ENCODE measurements at regions not wholly inside any gene's neighbourhood (a gene's known extent, or its start where the extent isn't known, plus 50 kb on each side); places are given as distances from the start of the nearest gene placed in this dataset.

DNA sequence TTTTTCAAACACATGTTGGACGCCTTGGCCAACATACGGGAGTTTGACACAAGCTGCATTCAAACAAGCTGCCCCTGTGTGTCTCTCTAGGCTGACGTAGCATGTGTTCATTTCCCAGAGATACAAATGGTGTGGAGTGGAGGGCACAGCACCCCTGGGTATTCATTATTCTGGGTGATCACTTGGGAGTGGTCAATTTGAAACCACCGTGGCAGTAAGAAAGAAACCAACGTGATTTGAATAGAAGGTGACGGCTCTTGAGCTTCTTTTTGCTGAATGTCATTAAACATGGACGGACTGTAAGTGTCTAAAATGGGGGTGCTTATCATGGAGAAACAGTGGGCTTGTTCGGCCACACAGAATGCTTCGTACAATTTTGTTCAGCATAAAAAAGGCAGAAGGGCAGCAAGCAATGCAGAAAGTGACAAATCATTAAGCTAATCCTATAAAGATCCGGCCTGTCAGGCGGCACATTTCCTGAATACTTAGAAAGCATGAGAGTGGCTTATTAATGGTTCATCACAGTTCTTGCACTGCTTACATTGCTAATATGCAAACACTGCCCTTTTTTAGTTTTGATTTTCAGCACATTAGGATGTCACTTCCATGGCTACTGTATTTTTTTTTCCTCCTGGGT lies 1261.9 kb upstream of the CITED2 start:
- DNase-seq: no peak

GRCh38 chr6:140627002-140627401 lies 1252.6 kb upstream of the CITED2 start:
- no peak for DNase-seq

GRCh38 chr6:140623498-140623897 lies 1249.0 kb upstream of the CITED2 start:
- DNase-seq: no peak

DNA sequence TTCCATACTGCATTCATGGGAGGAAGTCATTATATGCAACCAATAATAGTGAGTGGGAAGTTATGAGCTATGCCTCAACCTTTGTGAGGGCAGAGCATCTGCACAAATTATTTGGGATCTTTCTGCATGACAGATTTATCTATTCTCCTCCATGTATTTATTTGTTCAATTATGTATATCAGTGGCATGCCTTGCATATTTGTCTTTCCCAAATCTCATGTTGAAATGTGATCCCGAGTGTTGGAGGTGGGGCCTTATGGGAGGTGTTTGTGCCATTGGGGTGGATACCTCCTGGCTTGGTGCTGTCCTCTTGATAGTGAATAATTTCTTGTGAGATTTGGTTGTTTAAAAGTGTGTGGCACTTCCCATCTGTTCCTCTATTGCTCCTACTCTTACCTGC lies 1246.0 kb upstream of the CITED2 start:
- DNase-seq: no peak

DNA sequence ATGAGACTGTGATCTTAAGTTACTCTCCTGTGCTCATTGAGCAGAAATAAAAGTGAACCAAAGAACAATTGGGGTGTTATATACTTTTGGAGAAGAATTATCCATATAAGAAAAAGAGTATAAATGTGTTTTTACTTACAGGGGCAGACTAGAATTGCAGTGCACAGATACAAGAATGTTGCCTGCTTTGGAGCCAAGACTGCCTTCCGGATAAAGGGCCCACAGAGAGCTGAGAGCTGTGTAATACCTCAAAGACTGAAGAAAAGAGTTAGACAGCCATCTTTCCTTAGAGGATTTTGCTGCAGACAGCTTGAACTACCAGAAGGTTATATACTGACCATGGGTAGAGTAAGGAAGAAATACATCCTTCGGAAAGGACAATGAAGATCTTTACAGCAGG lies 1235.5 kb upstream of the CITED2 start:
- DNase-seq: peak; percentile 24

DNA sequence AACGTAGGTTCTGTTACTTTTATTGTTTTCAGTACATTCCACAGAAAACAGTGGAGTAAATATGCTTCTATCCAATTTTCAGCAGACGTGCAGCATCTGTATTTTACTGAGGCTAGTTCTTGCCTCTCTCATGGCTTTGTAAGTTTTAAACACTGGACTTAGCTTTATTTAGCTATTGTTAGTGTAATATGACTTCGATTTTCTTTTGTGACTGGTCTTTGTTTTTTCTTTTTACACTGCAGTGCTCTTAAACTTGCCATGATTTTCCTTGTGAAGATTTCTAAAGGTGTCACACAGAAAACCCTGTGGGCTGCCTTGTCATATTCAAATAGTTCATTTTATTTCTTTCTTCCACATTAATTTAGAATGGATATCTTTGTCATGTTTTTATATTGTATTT lies 1234.9 kb upstream of the CITED2 start:
- DNase-seq: no peak

- no peak for DNase-seq
These were observed 1230.3 kb upstream of the CITED2 start for GRCh38 chr6:140604786-140605185.

- no peak for DNase-seq
These were observed 1228.2 kb upstream of the CITED2 start for GRCh38 chr6:140602431-140603248.

GRCh38 chr6:140601021-140601808 lies 1226.8 kb upstream of the CITED2 start:
- no peak for DNase-seq

GRCh38 chr6:140599916-140600315 lies 1225.5 kb upstream of the CITED2 start:
- no peak for DNase-seq

DNA sequence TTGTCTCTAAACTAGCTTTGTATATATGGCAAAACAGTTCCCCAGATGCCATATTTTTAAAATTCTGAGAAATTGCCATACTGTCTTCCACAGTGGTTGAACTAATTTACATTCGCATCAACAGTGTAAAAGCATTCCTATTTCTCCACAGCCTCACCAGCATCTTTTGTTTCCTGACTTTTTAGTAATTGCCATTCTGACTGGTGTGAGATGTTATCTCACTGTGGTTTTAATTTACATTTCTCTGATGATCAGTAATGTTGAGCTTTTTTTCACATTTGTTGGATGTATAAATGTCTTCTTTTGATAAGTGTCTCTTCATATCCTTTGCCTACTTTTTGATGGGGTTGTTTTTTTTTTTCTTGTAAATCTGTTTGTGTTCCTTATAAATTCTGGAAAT lies 1222.7 kb upstream of the CITED2 start:
- DNase-seq: no peak

DNA sequence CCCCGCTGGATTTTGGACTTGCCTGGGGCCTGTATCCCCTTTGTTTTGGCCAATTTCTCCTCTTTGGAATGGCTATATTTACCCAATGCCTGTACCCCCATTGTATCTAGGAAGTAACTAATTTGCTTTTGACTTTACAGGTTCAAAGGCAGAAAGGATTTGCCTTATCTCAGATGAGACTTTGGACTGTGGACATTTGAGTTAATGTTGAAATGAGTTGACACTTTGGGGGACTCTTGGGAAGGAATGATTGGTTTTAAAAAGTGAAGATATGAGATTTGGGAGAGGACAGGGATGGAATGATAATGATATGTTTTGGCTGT lies 1220.3 kb upstream of the CITED2 start:
- DNase-seq: no peak

DNA sequence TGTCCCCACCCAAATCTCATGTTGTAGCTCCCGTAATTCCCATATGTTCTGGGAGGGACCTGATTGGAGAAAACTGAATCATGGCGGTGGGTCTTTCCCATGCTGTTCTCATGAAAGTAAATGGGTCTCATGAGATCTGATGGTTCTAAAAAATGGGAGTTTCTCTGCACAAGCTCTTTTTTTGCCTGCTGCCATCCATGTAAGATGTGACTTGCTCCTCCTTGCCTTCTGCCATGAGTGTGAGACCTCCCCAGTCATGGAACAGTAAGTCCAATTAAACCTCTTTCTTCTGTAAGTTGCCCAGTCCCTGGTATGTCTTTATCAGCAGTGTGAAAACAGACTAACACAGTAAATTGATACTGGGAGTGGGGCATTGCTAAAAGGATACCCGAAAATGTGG lies 1218.4 kb upstream of the CITED2 start:
- DNase-seq: no peak

GRCh38 chr6:140590641-140591040 lies 1216.2 kb upstream of the CITED2 start:
- no peak for DNase-seq

DNA sequence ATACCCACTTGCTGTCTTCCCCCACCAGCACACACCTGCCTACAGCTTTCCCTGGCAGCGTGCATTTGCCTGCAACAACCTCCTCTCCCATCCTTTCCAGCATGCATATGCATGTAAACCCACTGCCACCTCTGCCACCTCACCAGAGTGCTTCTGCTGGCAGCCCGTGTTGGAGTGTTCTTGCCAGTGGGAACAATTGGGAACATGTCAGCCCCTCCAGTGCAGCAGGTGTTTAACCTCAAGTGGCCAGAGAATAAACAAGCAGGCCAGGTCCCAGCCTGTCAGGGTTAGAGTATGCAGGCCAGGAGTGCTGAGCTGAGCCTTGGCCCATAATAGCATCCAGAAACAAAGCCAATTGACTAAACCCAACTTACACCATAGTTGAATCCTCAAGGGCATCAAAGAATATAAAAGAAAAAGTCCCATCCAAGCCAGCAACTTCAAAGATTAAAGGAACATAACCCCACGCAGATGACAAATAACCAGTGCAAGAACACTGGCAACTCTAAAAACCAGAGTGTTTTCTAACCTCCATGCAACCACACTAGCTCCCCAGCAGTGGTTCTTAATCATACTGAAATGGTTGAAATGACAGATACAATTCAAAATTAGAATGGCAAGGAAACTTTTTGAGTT lies 1212.1 kb upstream of the CITED2 start:
- DNase-seq: no peak

DNA sequence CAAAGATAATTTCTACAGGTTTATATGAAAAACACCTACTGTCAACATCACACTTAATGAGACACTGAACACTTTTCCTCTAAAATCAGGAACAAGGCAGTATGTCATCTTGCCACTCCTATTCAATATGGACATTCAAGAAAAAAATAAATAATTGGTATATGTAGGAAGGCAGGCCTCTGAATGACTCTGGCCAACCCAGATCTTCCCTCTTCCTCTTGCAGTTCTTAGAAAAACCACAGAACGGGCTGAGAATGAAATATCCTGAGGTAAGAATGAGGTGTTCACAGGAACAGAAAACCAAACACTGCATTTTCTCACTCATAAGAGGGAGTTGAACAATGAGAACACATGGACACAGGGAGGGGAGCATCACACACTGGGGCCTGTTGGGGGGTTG lies 1207.2 kb upstream of the CITED2 start:
- no peak for DNase-seq

DNA sequence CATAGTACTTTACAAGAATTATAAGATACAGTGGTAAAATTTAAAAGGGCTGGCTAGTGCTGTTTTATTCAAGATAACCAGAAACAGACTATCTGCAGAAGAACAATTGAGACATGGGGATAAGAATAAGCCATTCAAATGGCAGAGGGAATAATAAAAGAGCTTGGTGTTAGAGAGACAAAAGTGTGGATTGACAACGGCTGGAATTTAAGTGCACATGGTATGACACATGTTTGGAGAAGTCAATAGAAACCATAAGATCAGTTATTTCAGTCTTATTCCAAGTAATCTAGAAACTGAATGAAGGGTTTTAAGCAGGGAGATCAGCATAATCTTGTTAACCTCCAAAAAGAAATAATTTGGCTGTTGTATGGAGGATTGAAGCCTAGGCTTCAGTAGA lies 1205.5 kb upstream of the CITED2 start:
- no peak for DNase-seq

DNA sequence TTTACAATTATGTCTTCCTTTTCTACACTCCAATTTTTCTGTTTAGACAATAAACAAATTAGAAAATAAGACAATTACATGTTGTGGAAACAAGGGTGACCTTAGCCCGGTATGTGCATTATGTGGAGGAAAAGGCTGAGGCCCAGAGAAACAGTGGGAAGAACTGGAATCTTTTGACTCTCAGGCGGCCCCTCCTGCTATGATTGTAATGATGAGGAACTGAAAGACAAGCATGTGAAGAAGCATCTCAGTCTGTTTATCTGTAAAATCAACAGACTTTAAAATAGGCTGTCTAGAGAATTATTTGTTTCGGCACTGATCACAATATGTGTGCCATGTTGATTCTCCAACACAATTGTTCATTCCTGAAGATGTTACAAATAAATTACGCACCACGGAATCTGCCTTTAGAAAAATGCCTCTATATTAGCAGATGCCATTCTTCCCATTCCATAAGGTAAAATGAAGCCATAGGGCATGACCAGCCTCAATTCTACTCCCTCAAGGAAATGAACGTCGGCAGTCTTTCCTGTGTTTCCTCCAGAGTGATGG lies 1201.6 kb upstream of the CITED2 start:
- no peak for DNase-seq

GRCh38 chr6:140572867-140573266 lies 1198.4 kb upstream of the CITED2 start:
- DNase-seq: no peak

DNA sequence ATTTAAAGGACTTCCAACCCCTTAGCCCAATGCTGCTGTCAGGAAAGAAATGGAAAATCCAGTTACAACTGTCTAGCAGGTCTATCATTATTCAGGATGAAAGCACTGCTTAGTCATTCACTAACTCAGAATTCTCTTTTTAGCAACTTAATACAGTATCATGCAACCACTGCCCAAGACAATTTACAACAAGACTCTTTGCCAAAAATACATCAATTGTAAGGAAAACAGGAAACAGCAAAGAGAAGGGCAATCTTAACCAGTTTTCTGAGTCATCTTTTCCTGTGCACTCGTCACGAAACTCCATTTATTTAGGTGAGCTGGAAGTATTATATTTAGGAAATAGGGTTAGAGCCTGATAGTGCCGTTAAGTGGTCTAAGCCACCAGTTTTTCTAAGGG lies 1197.7 kb upstream of the CITED2 start:
- DNase-seq: no peak

DNA sequence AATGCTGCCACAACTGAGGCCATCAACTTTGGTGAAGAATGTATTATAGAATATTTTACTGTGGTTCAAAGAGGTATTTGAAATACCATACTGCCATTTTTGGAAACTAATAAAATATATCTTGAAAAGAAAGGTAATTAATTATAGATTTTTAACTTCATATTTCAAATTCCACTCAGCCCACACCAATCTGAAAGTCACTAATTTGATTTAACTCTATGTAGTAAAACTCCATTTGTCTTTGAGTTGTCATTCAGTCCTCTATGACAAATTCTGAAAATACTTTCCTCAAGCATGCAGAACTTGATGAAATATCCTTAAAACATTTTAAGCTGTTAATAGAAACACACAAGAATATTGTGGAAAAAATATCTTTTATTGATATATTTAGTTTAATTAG lies 1196.7 kb upstream of the CITED2 start:
- no peak for DNase-seq

DNA sequence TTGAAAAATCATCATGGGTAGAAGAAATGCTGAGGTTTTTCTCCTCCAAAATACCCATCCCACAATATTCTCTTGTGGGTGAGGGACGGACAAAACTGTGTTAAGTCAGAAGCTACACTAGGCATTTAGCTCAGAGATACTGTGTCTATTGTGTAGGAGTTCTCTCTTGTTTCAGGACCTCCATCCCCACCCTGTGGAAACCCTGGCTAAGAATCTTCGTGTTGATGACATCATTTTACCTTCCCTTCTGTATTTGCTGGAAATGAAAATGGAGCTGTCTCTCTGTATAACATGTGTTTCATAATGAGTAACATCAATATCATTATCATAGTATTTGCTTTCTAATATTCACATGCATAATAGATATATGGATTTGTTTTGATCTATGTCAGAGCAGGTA lies 1193.0 kb upstream of the CITED2 start:
- no peak for DNase-seq

GRCh38 chr6:140566781-140567277 lies 1192.4 kb upstream of the CITED2 start:
- no peak for DNase-seq

Measured in femur (tissue), 1 donor.